ENCODE measurements at regions not wholly inside any gene's neighbourhood (a gene's known extent, or its start where the extent isn't known, plus 50 kb on each side); places are given as distances from the start of the nearest gene placed in this dataset.

GRCh38 chr20:50242548-50242862, 51.9 kb downstream of the CEBPB start:
- DNase-seq, result no peak

DNA sequence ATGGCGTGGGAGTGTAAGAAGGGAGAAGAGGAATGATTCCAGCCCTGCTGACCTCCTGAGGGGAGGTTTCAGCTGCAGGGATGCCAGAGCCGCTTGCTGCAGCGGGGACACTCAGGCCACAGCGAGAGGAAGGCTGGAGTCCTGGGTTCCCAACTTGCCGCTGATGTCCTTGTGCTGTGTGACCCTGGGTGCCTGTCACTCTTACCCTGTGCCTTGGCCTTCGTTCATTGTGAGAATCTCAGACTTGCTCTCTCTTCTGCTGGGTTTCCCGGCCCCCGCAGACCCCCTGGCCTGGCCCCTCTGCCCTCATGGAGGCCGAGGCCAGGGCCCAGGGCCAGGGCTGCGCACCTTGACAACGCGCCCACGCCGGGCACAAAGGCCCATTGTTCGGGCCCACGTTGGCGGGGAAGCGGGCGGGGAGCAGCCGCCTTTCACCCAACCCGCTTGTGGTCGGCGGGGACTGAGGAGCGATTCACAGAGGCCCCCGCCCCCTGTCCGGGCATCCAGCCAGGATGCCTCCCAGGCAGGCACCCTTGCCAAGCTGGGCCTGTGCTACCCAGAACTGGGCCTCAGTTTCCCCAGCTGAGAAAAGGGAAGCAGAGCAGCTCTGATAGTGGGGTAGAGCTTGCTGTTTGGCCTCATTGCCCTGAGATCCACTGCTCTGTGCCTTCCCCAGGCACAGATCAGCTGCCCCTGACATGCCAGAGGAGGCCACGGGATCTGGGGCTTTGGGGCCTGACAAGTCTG, 52.4 kb downstream of the CEBPB start:
- DNase-seq, result no peak

GRCh38 chr20:50243610-50244351, 53.2 kb downstream of the CEBPB start:
- DNase-seq, result no peak

- no peak for DNase-seq
These were observed 53.9 kb downstream of the CEBPB start for GRCh38 chr20:50244352-50245149.

GRCh38 chr20:50245498-50246366, 55.1 kb downstream of the CEBPB start:
- no peak for DNase-seq

GRCh38 chr20:50246367-50247195, 56.0 kb downstream of the CEBPB start:
- no peak for DNase-seq

- DNase-seq, result no peak
These were observed 56.8 kb downstream of the CEBPB start for GRCh38 chr20:50247196-50248094.

- DNase-seq, result no peak
These were observed 57.5 kb downstream of the CEBPB start for GRCh38 chr20:50248104-50248641.

DNA sequence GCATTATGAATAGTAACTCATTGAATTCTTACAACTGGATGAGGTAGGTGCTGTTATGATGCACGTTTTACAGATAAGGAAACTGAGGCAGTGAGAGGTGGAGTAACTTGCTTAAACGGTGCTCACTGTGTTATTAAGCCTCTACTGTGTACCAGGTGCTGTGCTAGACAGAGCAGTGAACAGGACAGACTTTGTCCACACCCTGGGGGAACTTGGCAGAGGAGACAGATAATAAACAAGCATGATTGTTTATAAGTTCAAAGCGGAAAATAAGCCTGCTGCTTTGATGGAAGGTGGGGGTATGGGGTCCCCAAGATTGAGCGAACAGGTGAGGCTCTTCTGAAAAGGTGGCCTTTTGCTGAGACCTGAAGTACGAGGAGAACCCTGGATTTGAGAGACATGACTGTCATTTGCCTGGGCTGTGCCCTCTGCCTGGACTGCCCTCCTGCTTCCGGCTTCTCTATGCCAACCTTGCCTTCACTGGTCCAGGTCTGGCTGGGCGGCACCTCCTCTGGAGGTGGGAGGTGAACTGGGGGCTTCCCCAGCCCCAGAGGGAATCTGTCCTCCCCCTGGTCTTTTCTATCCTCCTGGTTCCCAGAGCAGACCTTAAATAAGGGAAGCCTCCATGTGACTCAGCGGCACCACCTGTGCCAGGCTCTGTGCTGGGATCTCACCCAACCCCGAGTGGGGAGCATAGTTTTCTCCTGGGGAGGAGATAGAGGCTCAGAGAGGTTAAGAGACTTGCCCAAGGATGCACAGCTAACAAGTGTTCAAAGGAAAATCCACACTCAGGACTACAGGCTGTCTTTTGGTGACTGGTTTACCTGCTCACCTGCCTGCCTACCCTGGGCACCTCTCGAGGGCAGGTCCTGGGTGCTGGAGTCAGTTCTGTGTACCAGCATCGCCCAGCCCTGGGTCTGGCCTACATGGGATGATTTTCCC, 59.1 kb downstream of the CEBPB start:
- DNase-seq, result no peak

DNA sequence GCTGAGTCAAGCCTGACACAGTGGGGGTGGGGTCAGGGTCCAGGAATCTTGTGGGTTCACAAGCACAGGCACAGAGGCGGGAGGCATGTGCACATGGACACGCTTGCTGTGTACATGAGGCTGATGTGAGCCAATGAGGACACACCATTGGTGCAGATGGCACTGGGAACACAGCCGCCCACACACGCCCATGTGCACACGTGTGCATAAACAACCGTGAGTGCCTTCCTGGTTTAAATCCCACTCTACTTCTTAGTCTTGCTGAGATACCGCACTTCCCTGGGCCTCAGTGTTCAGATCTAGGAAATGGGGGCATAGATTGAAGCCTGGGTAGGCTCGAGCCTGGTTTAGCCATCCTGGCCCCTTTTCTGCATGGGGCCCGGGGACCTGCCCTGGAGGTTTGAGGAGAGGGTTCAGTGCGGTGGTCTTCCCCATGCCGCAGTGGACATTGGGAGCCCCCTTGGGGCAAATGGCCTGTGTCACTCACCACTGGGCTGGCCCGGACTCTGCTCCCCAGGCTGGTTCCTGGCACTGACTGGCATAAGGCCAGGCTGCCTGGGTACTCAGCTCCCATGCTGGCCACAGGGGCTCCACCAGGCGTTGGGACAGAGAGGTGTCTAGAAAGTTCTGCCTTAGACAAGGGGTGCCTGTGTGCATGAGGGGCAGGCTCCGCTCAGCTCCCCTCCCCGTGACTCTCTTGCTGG, 60.2 kb downstream of the CEBPB start:
- no peak for DNase-seq

- no peak for DNase-seq
These were observed 60.7 kb downstream of the CEBPB start for GRCh38 chr20:50251383-50251748.

GRCh38 chr20:50251992-50252511, 61.4 kb downstream of the CEBPB start:
- DNase-seq, result no peak

DNA sequence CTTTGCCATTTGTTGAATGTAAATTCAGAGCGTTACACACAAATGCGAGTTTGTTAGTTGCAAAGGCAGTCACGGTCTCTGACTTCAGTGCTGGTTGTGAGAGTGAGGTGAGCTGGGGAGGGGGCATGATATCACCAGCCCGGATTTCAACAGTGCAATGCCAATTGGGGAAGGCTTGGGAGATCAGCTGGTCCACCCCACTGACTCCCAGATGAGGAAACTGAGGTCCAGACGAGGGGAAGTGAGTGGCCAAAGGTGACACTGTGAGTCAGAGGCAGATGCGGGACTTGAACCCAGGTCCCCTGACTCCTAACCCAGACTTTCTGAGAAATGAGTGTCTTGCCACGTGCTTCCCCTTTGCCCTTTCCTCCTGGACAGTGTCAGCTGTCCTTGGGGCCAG, 62.1 kb downstream of the CEBPB start:
- DNase-seq, result no peak

DNA sequence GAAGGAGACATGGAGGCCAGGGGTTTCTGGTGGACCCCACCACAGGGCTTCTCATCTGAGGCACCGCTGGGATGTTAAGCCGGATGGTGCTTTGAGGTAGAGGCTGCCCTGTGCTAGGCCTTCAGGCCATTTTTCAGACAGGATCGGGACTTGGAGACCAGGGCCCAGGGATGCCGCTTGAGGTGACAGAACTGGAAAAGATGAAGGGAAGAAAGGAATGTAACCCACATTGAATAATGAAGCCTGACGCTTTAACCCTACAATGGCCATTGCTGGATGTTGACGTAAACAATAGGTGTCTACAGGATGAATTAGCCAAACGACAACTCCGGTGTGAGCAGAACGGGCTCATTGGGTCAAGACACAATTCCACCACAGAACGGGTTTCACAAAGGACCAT, 62.5 kb downstream of the CEBPB start:
- no peak for DNase-seq

- DNase-seq, result no peak
These were observed 63.9 kb downstream of the CEBPB start for GRCh38 chr20:50254466-50255079.

GRCh38 chr20:50256577-50256976, 65.9 kb downstream of the CEBPB start:
- no peak for DNase-seq

GRCh38 chr20:50257860-50258259, 67.2 kb downstream of the CEBPB start:
- DNase-seq, result no peak
